GM12874 (cell line): ENCODE measurements at regions not wholly inside any gene's neighbourhood (a gene's known extent, or its start where the extent isn't known, plus 50 kb on each side); places are given as distances from the start of the nearest gene placed in this dataset.

ENCODE experiments used
- TF ChIP-seq, protein P1 (sequence below): IDR thresholded peaks from 2 replicates; pipeline ENCODE4 v1.5.1; 2011; ENCODE audit warnings: low read depth, mild to moderate bottlenecking, control low read depth, low read length, moderate library complexity; ENCODE audit not compliant: insufficient read depth

DNA sequence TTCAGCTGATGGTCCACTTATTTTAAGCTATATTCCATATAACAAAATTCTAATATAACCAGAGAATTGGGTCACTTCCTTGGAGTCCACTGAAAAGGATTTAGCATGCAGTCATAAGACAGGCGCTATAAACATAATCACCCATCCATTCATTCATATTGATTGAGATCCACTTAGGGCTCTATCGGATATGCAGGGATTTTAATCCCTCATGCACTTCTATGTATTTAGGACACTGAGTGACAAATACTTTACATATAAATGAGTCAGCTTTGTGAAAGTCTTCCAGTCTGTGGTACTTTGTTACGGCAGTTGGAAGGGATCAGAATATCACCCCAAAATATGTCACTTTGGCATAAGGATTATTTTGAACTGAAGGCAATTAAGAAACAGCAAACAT, 127.3 kb upstream of the ZNF608 start:
- TF ChIP-seq, protein P1, sequence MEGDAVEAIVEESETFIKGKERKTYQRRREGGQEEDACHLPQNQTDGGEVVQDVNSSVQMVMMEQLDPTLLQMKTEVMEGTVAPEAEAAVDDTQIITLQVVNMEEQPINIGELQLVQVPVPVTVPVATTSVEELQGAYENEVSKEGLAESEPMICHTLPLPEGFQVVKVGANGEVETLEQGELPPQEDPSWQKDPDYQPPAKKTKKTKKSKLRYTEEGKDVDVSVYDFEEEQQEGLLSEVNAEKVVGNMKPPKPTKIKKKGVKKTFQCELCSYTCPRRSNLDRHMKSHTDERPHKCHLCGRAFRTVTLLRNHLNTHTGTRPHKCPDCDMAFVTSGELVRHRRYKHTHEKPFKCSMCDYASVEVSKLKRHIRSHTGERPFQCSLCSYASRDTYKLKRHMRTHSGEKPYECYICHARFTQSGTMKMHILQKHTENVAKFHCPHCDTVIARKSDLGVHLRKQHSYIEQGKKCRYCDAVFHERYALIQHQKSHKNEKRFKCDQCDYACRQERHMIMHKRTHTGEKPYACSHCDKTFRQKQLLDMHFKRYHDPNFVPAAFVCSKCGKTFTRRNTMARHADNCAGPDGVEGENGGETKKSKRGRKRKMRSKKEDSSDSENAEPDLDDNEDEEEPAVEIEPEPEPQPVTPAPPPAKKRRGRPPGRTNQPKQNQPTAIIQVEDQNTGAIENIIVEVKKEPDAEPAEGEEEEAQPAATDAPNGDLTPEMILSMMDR: no peak

DNA sequence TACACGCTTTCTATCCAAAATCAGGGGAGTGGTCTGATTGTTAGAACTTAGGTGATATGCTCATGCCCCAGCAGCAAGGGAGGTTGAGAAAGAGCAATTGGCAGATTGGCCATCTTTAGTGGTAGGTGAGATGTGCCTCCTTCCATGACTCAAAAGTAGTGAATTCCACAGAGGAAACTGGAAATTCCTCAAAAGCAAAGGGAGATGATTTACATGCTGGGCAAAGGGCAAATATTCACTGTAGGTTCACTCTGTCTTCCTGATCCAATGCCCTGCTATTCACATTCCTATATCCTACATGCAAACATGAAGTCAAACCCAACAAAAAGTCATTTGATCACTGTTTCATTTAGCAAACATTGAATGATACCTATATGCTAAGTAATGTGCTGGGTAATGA, 130.1 kb upstream of the ZNF608 start:
- TF ChIP-seq, protein P1: no peak

DNA sequence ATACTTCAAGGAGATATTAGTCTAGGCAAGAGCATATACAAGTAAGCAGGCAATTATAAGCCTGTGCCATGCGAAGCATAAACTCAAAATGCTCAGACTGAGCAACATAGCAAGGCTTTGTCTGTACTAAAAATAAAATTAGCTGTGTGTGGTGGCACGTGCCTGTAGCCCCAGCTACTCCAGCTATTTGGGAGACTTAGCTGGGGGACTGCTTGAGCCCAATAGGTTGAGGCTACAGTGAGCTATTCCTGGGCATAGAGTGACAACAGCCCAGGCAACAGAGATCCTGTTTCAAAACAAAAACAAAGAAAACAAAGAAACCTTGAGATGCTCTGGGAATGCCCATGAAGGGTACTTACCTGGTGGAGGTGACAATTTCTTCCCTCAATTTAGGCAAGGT, 130.5 kb upstream of the ZNF608 start:
- TF ChIP-seq, protein P1: no peak

DNA sequence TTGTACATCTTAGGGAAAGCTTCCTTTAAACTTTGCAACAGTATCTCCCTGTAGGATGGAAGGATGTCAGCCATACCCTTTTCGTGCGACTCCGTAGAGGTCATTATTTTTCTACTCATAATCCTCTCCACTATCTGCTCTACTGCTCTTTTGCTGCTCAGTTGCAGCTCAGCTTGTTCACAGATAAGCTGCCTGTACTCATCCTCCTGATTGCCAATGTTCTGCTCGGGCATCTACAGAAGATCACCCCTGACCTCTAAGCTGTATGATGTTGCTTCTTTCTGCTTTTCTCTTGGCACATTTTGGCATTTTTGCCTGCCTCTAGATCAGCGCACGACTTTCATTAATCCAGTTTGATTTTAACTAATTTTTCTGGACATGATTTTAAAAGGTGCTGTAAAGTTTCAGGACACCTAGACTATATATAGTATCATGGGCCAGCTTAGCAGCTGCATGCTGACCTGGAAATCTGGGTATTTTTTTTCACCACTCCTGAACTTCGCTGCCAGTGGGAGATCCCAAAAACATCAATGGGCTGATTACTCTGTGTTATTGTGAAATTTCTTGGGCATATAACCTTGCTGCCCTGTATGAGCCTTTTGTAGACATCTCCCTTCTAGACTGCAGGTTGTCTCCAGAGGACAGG, 131.2 kb upstream of the ZNF608 start:
- TF ChIP-seq, protein P1: no peak

DNA sequence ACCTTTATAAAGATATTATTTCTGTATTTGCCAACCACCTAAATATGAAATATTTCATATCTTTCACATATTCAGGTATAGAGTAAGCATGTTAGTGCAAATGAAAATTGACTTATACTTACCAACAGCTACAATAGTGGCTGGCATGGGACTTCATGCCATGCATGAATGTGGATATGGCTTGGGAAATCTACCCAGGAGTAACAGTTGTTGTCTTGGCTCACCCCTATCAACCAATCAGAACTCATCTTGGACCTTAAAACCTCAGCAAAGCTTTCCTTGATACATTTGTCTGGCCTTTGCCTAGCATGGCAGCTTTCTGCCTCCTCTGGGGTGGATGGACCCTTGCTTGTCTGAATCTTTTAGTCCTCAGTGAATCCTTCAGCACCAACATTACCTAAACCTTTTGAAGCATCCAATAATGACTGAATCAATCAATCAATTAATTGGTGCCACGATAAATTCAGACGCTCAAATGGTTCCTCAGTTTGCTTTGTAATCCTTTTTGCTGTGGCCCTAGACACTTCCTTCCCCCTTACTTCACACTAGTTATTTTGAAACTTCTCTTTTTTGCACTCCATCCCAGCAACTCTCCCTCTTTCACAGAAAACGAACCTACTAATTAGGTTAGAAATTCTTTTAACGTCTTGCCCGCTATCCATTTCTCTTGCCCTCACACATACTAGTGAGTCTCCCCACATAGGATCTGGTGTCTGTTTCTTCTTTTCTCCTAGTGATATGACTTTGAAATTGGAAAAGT, 132.3 kb upstream of the ZNF608 start:
- TF ChIP-seq, protein P1: no peak

DNA sequence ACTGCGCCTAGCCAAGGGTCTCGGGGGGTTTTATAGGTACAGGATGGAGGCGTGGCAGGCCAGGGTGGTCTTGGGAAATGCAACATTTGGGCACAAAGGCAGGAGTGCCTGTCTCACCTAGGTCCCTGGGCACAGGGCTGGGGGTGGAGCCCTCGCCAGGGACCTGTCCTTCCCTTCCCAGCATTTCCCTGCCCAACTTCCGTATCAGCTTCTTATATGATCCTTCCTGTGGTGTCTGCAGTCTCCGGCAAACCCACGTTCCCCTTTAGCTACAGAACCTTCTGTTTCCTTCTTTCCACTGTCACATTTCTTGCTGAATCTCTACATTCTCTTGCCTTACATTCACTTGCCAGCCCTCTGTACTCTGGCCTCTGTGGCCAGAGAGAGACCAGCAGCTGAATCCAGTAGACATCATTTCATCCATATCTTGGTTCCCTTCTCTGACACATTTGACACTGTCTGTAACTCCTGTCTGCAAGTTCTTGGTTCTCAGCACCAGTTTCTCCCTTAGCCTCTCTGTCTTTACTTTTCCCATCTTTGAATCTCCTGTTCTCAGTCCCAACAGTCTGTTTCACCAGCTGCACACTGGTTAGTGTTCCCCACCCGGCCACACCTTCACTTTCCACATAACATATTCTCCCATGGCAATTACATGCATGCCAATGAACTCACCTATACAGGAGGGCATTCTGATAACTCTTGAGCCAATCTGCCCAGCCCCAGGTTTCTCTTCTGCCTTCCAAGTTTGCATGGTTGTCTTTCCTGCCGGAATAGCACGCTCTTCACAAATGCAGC, 134.7 kb upstream of the ZNF608 start:
- TF ChIP-seq, protein P1: no peak

DNA sequence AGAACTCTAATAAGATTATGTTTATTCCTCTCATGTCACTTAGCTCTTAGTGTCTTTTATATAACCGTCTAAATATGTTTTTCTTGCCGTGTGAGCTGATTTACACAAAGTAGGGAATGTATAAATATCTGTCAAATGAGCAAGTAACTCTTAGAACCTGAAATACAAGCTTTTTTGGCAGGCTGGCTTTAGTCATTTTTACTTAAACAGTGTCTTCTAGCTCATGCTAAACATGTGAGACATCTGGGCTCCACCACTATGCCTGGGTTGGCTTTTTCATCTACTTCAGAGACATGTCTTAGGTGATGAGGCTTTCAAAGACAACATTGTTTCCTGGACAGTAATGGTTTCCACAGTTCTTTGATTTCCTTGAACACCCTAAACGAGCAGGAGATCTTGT, 137.2 kb upstream of the ZNF608 start:
- TF ChIP-seq, protein P1: no peak
